Activated CD8-positive, alpha-beta T cell treated with anti-CD3 and anti-CD28 coated beads for 36 hours (primary cell): ENCODE measurements at regions not wholly inside any gene's neighbourhood (a gene's known extent, or its start where the extent isn't known, plus 50 kb on each side); places are given as distances from the start of the nearest gene placed in this dataset.

ENCODE experiments used
- ATAC-seq: fragments of 200-7000 bp; cut with Tn5 transposase; one replicate; pipeline ENCODE4 v1.10.0; 2021; ENCODE audit warnings: mild to moderate bottlenecking, moderate library complexity
- CTCF ChIA-PET: fragments of 350-600 bp; sonication (Branson Sonifier 250); formaldehyde crosslinking; loops from one replicate; lab custom pipeline; 2021; ENCODE audit warnings: antibody characterized with exemption; lab: Charles Lee
- POLR2A ChIA-PET: fragments of 350-600 bp; sonication (Branson Sonifier 250); formaldehyde crosslinking; loops from one replicate; lab custom pipeline; 2021; ENCODE audit warnings: antibody characterized with exemption; lab: Charles Lee
- DNase-seq: peaks from one replicate; pipeline ENCODE4 v3.0.0-alpha.2; 2020
- H3K27ac Mint-ChIP-seq: one replicate; pipeline ENCODE4 v1.8.0; 2021; ENCODE audit warnings: mild to moderate bottlenecking, mixed read lengths
- H3K27me3 Mint-ChIP-seq: one replicate; pipeline ENCODE4 v1.8.0; 2021; ENCODE audit warnings: mixed read lengths
- H3K36me3 Mint-ChIP-seq: one replicate; pipeline ENCODE4 v1.8.0; 2021; ENCODE audit warnings: low read depth, mixed read lengths
- H3K4me1 Mint-ChIP-seq: one replicate; pipeline ENCODE4 v1.8.0; 2021; ENCODE audit warnings: low read depth, mixed read lengths
- H3K4me3 Mint-ChIP-seq: one replicate; pipeline ENCODE4 v1.8.0; 2021; ENCODE audit warnings: mild to moderate bottlenecking, moderate library complexity, mixed read lengths
- H3K9me3 Mint-ChIP-seq: one replicate; pipeline ENCODE4 v1.8.0; 2021; ENCODE audit warnings: mixed read lengths
- intact Hi-C: fragments of 100-400 bp; cut with micrococcal nuclease; formaldehyde crosslinking; loops from one replicate; pipeline ENCODE4 v1.10.0; 2022
- TF ChIP-seq, protein P1 (sequence below): fragments of 200-600 bp; IDR thresholded peaks from one replicate; pipeline ENCODE4 v1.8.0; 2022; ENCODE audit warnings: antibody characterized with exemption, mild to moderate bottlenecking

DNA sequence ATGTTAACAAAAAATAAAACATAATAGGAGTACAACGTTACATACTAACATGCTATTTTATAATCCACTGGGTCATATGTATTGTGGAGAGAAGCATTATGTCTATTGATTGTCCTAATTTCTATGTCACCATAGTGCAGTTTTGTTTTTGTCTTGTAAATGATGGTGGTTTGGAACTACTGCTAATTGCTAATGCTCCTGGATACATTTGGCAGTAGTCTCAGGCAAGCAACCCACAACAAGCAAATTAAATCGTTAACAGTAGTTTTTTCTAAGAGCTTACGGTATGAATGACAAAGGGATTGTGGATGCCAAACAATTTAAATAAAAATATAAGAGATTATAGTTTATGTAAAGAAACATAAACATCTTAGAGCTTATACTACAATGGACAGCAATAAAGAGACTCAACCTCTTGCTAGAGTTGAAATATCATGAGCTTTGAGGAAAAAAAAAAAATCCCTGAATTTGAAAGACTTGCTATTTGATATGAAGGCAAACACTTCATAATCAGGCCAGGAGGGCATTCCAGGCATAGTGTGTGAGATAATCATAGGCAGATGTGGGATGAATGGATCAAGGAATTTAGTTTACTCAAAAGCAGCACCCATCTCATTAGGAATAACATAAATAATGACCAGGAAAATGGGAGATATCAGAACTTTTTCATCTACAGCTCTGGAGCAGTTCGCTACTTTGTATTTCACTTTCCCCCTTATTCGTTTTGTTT is 181.3 kb downstream of the CCDC59 start:
- no peak for DNase-seq
- TF ChIP-seq, protein P1, sequence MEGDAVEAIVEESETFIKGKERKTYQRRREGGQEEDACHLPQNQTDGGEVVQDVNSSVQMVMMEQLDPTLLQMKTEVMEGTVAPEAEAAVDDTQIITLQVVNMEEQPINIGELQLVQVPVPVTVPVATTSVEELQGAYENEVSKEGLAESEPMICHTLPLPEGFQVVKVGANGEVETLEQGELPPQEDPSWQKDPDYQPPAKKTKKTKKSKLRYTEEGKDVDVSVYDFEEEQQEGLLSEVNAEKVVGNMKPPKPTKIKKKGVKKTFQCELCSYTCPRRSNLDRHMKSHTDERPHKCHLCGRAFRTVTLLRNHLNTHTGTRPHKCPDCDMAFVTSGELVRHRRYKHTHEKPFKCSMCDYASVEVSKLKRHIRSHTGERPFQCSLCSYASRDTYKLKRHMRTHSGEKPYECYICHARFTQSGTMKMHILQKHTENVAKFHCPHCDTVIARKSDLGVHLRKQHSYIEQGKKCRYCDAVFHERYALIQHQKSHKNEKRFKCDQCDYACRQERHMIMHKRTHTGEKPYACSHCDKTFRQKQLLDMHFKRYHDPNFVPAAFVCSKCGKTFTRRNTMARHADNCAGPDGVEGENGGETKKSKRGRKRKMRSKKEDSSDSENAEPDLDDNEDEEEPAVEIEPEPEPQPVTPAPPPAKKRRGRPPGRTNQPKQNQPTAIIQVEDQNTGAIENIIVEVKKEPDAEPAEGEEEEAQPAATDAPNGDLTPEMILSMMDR, result no peak
- ChIA-PET POLR2A (no interaction called here), CTCF (interaction anchor here (0.9 kb wide), 1 partner anchor 9 kb away, joined by 3 read pairs; no protein-coding TSS in a partner anchor)
- Mint-ChIP-seq H3K4me1 (no peaks in the 10 kb centered on the region), H3K9me3 (no peaks in the 10 kb centered on the region), H3K4me3 (no peak overlapping the region), H3K27me3 (no peaks in the 10 kb centered on the region), H3K27ac (no peak overlapping the region), H3K36me3 (no peaks in the 10 kb centered on the region)
- intact Hi-C loops, result no loop called here
- no peak for ATAC-seq

DNA sequence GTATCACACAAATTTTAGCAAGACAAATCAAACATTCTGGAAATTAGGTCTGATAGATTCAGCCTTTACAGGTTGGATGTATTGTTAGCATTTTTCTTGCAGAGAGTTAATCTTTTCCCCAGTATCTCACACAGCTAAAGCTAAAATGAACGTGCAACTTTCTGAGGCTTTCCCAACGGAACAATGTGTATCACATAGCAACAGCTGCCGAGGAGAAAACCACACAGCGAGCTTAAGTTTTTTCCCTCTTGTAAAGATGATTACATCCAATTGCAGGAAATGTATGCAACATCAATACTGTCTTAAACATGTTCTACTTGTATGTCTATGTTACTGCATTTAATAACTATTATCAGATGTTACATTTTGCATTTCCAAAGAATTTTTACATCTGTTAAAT is 182.2 kb downstream of the CCDC59 start:
- no peaks in the 10 kb centered on the region for H3K27me3 Mint-ChIP-seq
- DNase-seq, result no peak
- no peak overlapping the region for H3K27ac Mint-ChIP-seq
- H3K36me3 Mint-ChIP-seq, result no peaks in the 10 kb centered on the region
- CTCF ChIA-PET, result interaction anchor here (0.5 kb wide), 1 partner anchor 715 kb away, joined by 3 read pairs; no protein-coding TSS in a partner anchor
- no peak for ATAC-seq
- H3K9me3 Mint-ChIP-seq, result no peaks in the 10 kb centered on the region
- no peak overlapping the region for H3K4me3 Mint-ChIP-seq
- POLR2A ChIA-PET, result no interaction called here
- intact Hi-C loops, result no loop called here
- TF ChIP-seq, protein P1, result no peak
- no peaks in the 10 kb centered on the region for H3K4me1 Mint-ChIP-seq

DNA sequence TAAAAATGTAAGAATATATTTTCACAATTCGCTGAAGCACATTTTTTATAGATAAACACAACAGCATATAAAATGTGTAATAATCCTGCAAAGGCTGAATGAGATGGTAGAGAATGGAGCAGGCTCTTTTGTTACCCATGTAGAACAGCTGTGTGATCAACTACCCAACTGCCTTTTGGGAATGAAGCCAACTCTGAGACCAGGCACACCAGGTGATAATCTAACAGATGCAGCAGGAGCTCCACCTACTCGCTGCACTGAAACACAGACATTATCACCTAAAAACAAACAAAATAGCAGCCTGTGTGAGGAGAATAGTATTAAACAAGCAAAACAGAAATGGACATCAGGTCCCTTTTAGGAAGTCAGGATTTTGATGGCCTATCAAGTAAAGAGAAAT is 183.3 kb downstream of the CCDC59 start:
- intact Hi-C loops, result no loop called here
- no peak for DNase-seq
- CTCF ChIA-PET, result no interaction called here
- Mint-ChIP-seq H3K4me1 (no peaks in the 10 kb centered on the region), H3K27me3 (no peaks in the 10 kb centered on the region), H3K4me3 (no peak overlapping the region), H3K36me3 (no peaks in the 10 kb centered on the region), H3K9me3 (peaks cover 2% of the 10 kb centered on the region), H3K27ac (no peak overlapping the region)
- TF ChIP-seq, protein P1, result no peak
- POLR2A ChIA-PET, result no interaction called here
- ATAC-seq, result no peak

DNA sequence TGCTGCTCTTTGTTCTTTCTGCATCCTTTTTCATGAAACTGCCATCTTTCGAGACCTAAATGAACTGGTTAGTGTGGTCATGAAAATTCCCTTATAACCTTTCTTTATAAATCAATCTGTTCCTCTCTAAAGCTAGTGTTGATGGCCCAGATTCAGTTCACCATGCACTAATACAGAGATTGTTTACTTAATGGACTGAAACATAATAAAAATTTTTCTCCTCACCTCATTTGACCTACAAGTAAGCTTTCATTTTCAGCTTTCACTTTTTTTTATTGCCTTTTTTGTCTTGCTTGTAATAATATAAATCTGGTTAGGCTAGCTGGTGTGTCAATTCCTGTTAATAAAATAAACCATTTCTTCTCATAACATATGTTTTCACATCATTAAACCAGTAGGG is 183.8 kb downstream of the CCDC59 start:
- CTCF ChIA-PET, result no interaction called here
- H3K27me3 Mint-ChIP-seq, result no peaks in the 10 kb centered on the region
- H3K4me1 Mint-ChIP-seq, result no peaks in the 10 kb centered on the region
- H3K9me3 Mint-ChIP-seq, result peaks cover 2% of the 10 kb centered on the region
- H3K27ac Mint-ChIP-seq, result no peak overlapping the region
- ATAC-seq (no peak), DNase-seq (no peak)
- no peak overlapping the region for H3K4me3 Mint-ChIP-seq
- intact Hi-C loops, result no loop called here
- POLR2A ChIA-PET, result no interaction called here
- H3K36me3 Mint-ChIP-seq, result no peaks in the 10 kb centered on the region
- TF ChIP-seq, protein P1, result no peak

DNA sequence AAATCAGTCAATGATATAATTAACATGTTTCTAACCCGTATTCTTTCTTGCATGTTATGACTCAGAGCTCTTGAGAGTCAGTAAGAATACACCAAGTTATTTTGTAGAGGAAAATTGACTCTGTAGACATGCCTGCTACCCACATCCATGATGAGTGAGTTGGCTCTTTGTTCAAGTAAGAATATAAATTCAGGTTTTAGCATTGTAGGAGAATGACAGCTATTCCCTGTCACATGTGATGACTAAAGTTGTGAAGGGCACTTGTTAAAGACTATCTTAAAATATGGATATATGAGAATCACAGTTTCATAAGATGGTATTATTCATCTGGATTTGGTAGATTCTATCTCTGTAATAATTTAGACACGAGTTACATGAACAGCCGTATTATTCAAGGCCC is 209.1 kb downstream of the CCDC59 start:
- Mint-ChIP-seq H3K27ac (no peak overlapping the region), H3K9me3 (no peaks in the 10 kb centered on the region), H3K27me3 (no peaks in the 10 kb centered on the region), H3K36me3 (no peaks in the 10 kb centered on the region), H3K4me3 (no peak overlapping the region), H3K4me1 (no peaks in the 10 kb centered on the region)
- ChIA-PET POLR2A (no interaction called here), CTCF (no interaction called here)
- intact Hi-C loops, result no loop called here
- DNase-seq (no peak), ATAC-seq (no peak)
- TF ChIP-seq, protein P1, result no peak
